NB4 (cell line): ENCODE measurements at regions not wholly inside any gene's neighbourhood (a gene's known extent, or its start where the extent isn't known, plus 50 kb on each side); places are given as distances from the start of the nearest gene placed in this dataset.

Source experiments
- CTCF ChIP-seq: IDR thresholded peaks from one replicate; pipeline ENCODE4 v1.5.1; 2012; ENCODE audit warnings: low read depth, low read length
- MAX ChIP-seq: IDR thresholded peaks from 2 replicates; pipeline ENCODE4 v1.6.1; 2011; ENCODE audit warnings: low read depth, low read length
- MYC ChIP-seq: IDR thresholded peaks from 2 replicates; pipeline ENCODE4 v1.6.1; 2011; ENCODE audit warnings: low read depth, low read length
- POLR2A ChIP-seq: IDR thresholded peaks from 2 replicates; pipeline ENCODE4 v1.6.1; 2011; ENCODE audit warnings: mild to moderate bottlenecking; ENCODE audit not compliant: insufficient read length; ENCODE audit errors: extremely low read depth

- TF ChIP-seq CTCF (no peak), MYC (no peak), MAX (no peak), POLR2A (no peak)
Measured at GRCh38 chr20:54282625-54283024, 74.7 kb downstream of the PFDN4 start.
